Transverse colon (tissue), 4 donors: ENCODE measurements at regions not wholly inside any gene's neighbourhood (a gene's known extent, or its start where the extent isn't known, plus 50 kb on each side); places are given as distances from the start of the nearest gene placed in this dataset.

Experiments used
- DNase-seq: peaks from one replicate; pipeline ENCODE4 v3.0.0-alpha.2; 2019
- H3K27ac ChIP-seq, 4 donors: fragments of 200-600 bp; sonication (generic); 2 replicates each; pipeline ENCODE4 v1.5.1; 2016 to 2018; ENCODE audit warnings: inconsistent platforms in 4 of 4
- H3K27me3 ChIP-seq: fragments of 200-600 bp; sonication (generic); 2 replicates; pipeline ENCODE4 v1.5.1; 2017; ENCODE audit warnings: inconsistent platforms
- H3K36me3 ChIP-seq, 4 donors: fragments of 200-600 bp; sonication (generic); 2 replicates each; pipeline ENCODE4 v1.5.1; 2017 to 2019; ENCODE audit warnings: inconsistent platforms in 4 of 4
- H3K4me1 ChIP-seq, 4 donors: fragments of 200-600 bp; sonication (generic); 2 replicates each; pipeline ENCODE4 v1.5.1; 2017 to 2020; ENCODE audit warnings: inconsistent platforms in 4 of 4
- H3K4me3 ChIP-seq, 4 donors: fragments of 200-600 bp; sonication (generic); 1 replicate in 1 of 4; 2 replicates in 3 of 4; pipeline versions ENCODE4 v1.5.1 to v1.6.1; 2017 to 2019; ENCODE audit warnings: inconsistent platforms in 4 of 4
- H3K9me3 ChIP-seq, 2 donors: fragments of 200-600 bp; sonication (generic); 2 replicates each; pipeline ENCODE4 v1.5.1; 2017 to 2019; ENCODE audit warnings: inconsistent platforms in 2 of 2
- CTCF ChIP-seq, 5 experiments: fragments of 200-600 bp in 3 of 5; fragments of 450-650 bp in 2 of 5; sonication (generic) in 3 of 5; IDR thresholded peaks; 1 replicate in 2 of 5; 2 replicates in 3 of 5; pipeline ENCODE4 v1.5.1; 2016 to 2017; ENCODE audit warnings: antibody characterized with exemption in 5 of 5, inconsistent platforms in 3 of 5, mild to moderate bottlenecking in 2 of 5, moderate library complexity in 1 of 5
- EP300 ChIP-seq: sonication (generic); formaldehyde crosslinking; IDR thresholded peaks from one replicate; pipeline ENCODE4 v1.6.1; 2017; ENCODE audit warnings: antibody characterized with exemption, low read depth
- POLR2A ChIP-seq: fragments of 450-650 bp; IDR thresholded peaks from one replicate; pipeline ENCODE4 v1.6.1; 2016; ENCODE audit warnings: antibody characterized with exemption, mild to moderate bottlenecking, moderate library complexity
- POLR2AphosphoS5 ChIP-seq, 3 donors: sonication (generic); formaldehyde crosslinking; IDR thresholded peaks; one replicate each; pipeline ENCODE4 v1.6.1; 2016; ENCODE audit warnings: antibody characterized with exemption in 3 of 3
- WGBS, 2 donors: methylation state at CpG; one replicate each; pipeline ENCODE4 v1.1.5; 2018; ENCODE audit warnings: low coverage in 1 of 2; 5-methylcytosine and 5-hydroxymethylcytosine counted together
- in situ Hi-C, 4 donors: fragments of 200-750 bp; cut with MboI; loops; one replicate each; pipeline versions ENCODE4 v1.15.0 to v1.15.1; 2017; ENCODE audit warnings: low sequenced_read_pairs in 3 of 4, low pct_ligation_motif_present in 1 of 4, low pct_unique_long_range_greater_than_20kb in 1 of 4
- intact Hi-C: fragments of 100-400 bp; cut with DNase I; formaldehyde crosslinking; loops from one replicate; pipeline ENCODE4 v1.15.1; 2023; ENCODE audit warnings: low total_unique reads

DNA sequence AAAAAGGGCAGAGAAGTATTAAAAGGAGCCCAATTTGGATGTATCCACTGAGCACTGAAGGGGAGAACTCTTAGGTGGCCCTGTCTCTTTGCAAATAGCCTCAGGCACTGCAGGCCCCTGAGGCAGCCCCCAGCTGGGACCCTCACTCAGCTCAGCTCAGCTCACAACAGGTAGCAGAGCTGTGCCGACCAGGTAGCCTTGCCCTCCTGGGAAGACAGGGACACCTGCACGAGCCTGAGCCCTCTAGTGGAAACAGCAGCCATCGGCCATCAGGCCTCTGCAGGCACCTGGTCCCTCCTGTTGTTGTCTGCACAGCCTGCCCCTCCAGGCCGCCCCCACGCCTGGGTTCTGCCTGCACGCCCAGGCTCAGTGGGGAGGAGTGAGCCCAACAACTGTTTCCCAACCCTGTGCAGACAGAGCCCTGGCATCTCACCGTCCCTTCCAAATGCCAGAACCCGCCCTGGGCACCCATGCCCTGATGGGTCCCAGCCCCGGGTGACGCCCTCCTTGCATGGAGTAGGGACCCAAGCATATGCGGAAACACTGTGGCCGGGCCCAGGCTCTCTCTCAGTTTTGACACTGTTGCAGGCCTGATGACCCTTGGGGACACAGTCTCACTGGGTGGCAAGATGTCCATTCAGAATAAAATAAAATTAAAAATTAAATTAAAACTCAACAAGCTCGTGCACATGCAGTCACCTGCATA is 60.0 kb upstream of the AJAP1 start:
- 62 to 73% methylated on average over 3 to 13 of the region's 13 CpGs for WGBS, 2 donors
- H3K4me3 ChIP-seq: no peak overlapping the region
- H3K36me3 ChIP-seq: no peaks in the 10 kb centered on the region
- in situ Hi-C loops: no loop called here
- no peak for DNase-seq
- H3K4me1 ChIP-seq: no peaks in the 10 kb centered on the region
- H3K27ac ChIP-seq: no peak overlapping the region
- intact Hi-C loops: no loop called here
- no peaks in the 10 kb centered on the region for H3K27me3 ChIP-seq
- TF ChIP-seq POLR2AphosphoS5 (IDR thresholded peaks at IDR 0.05) (no peak), CTCF (IDR thresholded peaks at IDR 0.05) (no peak), POLR2A (no peak)
- H3K9me3 ChIP-seq: no peaks in the 10 kb centered on the region

GRCh38 chr1:4595341-4596225 is 58.8 kb upstream of the AJAP1 start:
- TF ChIP-seq POLR2AphosphoS5 (IDR thresholded peaks at IDR 0.05) (no peak), CTCF (IDR thresholded peaks at IDR 0.05) (no peak)
- H3K27ac ChIP-seq: no peak overlapping the region
- no peaks in the 10 kb centered on the region for H3K36me3 ChIP-seq
- DNase-seq: no peak
- WGBS, 2 donors: 87 to 100% methylated on average over 2 to 15 of the region's 17 CpGs
- H3K4me1 ChIP-seq: no peaks in the 10 kb centered on the region
- intact Hi-C loops (no loop called here), in situ Hi-C loops (no loop called here)
- no peaks in the 10 kb centered on the region for H3K9me3 ChIP-seq
- H3K27me3 ChIP-seq: no peaks in the 10 kb centered on the region
- no peak overlapping the region for H3K4me3 ChIP-seq

DNA sequence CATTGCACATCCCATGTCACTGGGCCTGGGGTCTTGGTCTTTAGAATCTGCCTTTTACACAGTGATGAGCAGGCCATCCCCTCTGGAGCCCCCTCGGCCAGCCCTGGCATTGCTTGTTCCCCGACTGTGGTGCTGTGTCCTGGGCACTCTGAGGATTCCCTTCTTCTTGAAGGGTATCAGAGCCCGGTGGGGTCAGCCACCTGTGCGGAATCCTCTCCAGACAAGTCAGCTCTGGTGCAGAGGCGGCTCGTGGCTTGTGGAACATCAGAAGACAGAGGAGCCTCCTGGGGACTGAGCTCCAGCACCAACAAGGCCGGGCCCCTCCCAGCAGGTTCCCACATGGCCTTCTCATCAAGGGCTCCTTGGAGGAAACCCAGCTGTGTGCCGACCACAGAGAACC is 57.9 kb upstream of the AJAP1 start:
- no peak overlapping the region for H3K4me3 ChIP-seq
- H3K27ac ChIP-seq: no peak overlapping the region
- DNase-seq: no peak
- in situ Hi-C loops: no loop called here
- no peaks in the 10 kb centered on the region for H3K9me3 ChIP-seq
- no peaks in the 10 kb centered on the region for H3K4me1 ChIP-seq
- no peaks in the 10 kb centered on the region for H3K36me3 ChIP-seq
- H3K27me3 ChIP-seq: no peaks in the 10 kb centered on the region
- intact Hi-C loops: no loop called here
- TF ChIP-seq CTCF (IDR thresholded peaks at IDR 0.05): no peak
- TF ChIP-seq POLR2A: no peak
- TF ChIP-seq EP300: no peak
- no peak for TF ChIP-seq POLR2AphosphoS5 (IDR thresholded peaks at IDR 0.05)
- WGBS, 2 donors: 80 to 82% methylated on average over 2 to 8 of the region's 8 CpGs

GRCh38 chr1:4597020-4597419 is 57.4 kb upstream of the AJAP1 start:
- no peak for DNase-seq
- no peaks in the 10 kb centered on the region for H3K4me1 ChIP-seq
- H3K27me3 ChIP-seq: no peaks in the 10 kb centered on the region
- TF ChIP-seq POLR2AphosphoS5 (IDR thresholded peaks at IDR 0.05): no peak
- TF ChIP-seq POLR2A: no peak
- TF ChIP-seq CTCF (IDR thresholded peaks at IDR 0.05): no peak
- TF ChIP-seq EP300: no peak
- WGBS, 2 donors: 57 to 83% methylated on average over 4 to 5 of the region's 5 CpGs
- intact Hi-C loops: no loop called here
- no peaks in the 10 kb centered on the region for H3K9me3 ChIP-seq
- in situ Hi-C loops: no loop called here
- H3K27ac ChIP-seq: no peak overlapping the region
- no peaks in the 10 kb centered on the region for H3K36me3 ChIP-seq
- no peak overlapping the region for H3K4me3 ChIP-seq
